A549 (cell line): ENCODE measurements at regions not wholly inside any gene's neighbourhood (a gene's known extent, or its start where the extent isn't known, plus 50 kb on each side); places are given as distances from the start of the nearest gene placed in this dataset.

Experiments
- ATAC-seq, 2 experiments: fragments of 200-7000 bp in 1 of 2; fragments of >200 bp in 1 of 2; cut with Nextera tagmentation in 1 of 2; cut with Tn5 transposase in 1 of 2; 3 replicates each; pipeline versions ENCODE4 v1.8.0 to v1.9.1; 2018 to 2020; ENCODE audit warnings: mild to moderate bottlenecking in 1 of 2, moderate library complexity in 1 of 2
- CTCF ChIA-PET: fragments of 300-600 bp; sonication (Branson Sonifier 250); formaldehyde crosslinking; extraction: SDS; loops from one replicate; lab custom pipeline; 2021; ENCODE audit warnings: antibody characterized with exemption, inconsistent platforms; lab: Yijun Ruan, JAX
- POLR2A ChIA-PET: fragments of 350-600 bp; formaldehyde crosslinking; extraction: SDS; loops from one replicate; lab custom pipeline; 2021; ENCODE audit warnings: antibody characterized with exemption, inconsistent platforms; lab: Yijun Ruan, JAX
- DNase-seq, 2 experiments: peaks; one replicate each; pipeline versions ENCODE4 v3.0.0 to v3.0.0-alpha.2; 2011 to 2016; ENCODE audit warnings: low read depth in 1 of 2, low spot score in 1 of 2
- FAIRE-seq: peaks from 2 replicates; lab custom pipeline; 2011; peaks lifted over from hg19 to GRCh38; lab: Jason Lieb, UNC
- H3K27ac ChIP-seq, 2 experiments: fragments of >200 bp; sonication (Bioruptor Twin); formaldehyde crosslinking; 3 replicates each; pipeline ENCODE4 v1.5.1; 2016 to 2017
- H3K4me1 ChIP-seq: fragments of >200 bp; sonication (Bioruptor Twin); formaldehyde crosslinking; 3 replicates; pipeline ENCODE4 v1.6.1; 2016
- H3K4me2 ChIP-seq: fragments of >200 bp; sonication (Bioruptor Twin); formaldehyde crosslinking; 3 replicates; pipeline ENCODE4 v1.6.1; 2016
- H3K4me3 ChIP-seq: fragments of >200 bp; sonication (Bioruptor Twin); formaldehyde crosslinking; 3 replicates; pipeline ENCODE4 v1.5.1; 2016
- H3K9me3 ChIP-seq: fragments of >200 bp; sonication (Bioruptor Twin); formaldehyde crosslinking; 3 replicates; pipeline ENCODE4 v1.6.1; 2016
- BHLHE40 ChIP-seq: IDR thresholded peaks from 2 replicates; pipeline ENCODE4 v1.6.1; 2012; ENCODE audit warnings: low read depth, low read length, inconsistent platforms
- CBX2 ChIP-seq: fragments of 200-600 bp; sonication (generic); IDR thresholded peaks from 2 replicates; pipeline ENCODE4 v1.6.1; 2016; ENCODE audit warnings: low read depth, mild to moderate bottlenecking, borderline replicate concordance
- CEBPB ChIP-seq, 2 experiments: fragments of >200 bp in 1 of 2; sonication (Bioruptor Twin) in 1 of 2; formaldehyde crosslinking in 1 of 2; IDR thresholded peaks; 2 replicates each; pipeline ENCODE4 v1.6.1; 2012 to 2016
- CHD4 ChIP-seq: fragments of 200-600 bp; sonication (generic); IDR thresholded peaks from 2 replicates; pipeline ENCODE4 v1.6.1; 2016; ENCODE audit warnings: antibody characterized with exemption, mild to moderate bottlenecking, borderline replicate concordance
- EHMT2 ChIP-seq: fragments of 200-600 bp; sonication (generic); IDR thresholded peaks from 2 replicates; pipeline ENCODE4 v1.6.1; 2016; ENCODE audit warnings: antibody characterized with exemption, low read depth, mild to moderate bottlenecking, moderate library complexity
- EP300 ChIP-seq, 2 experiments: fragments of >200 bp; sonication (Bioruptor Twin); formaldehyde crosslinking; IDR thresholded peaks; 2 replicates in 1 of 2; 3 replicates in 1 of 2; pipeline ENCODE4 v1.6.1; 2016 to 2017
- FOSB ChIP-seq: fragments of 250-450 bp; sonication (Bioruptor Pico); IDR thresholded peaks from 2 replicates; pipeline ENCODE4 v1.5.0; 2020; ENCODE audit warnings: mild to moderate bottlenecking, moderate library complexity
- FOSL2 ChIP-seq, 2 experiments: fragments of 450-650 bp in 1 of 2; fragments of >200 bp in 1 of 2; sonication (Bioruptor Twin) in 1 of 2; formaldehyde crosslinking; IDR thresholded peaks; 2 replicates each; pipeline versions ENCODE4 v1.5.0 to v1.6.1; 2016 to 2020; ENCODE audit warnings: mild to moderate bottlenecking in 1 of 2, moderate library complexity in 1 of 2
- FOXS1 ChIP-seq: fragments of 250-450 bp; sonication (Bioruptor Pico); IDR thresholded peaks from 2 replicates; pipeline ENCODE4 v1.5.0; 2020; ENCODE audit warnings: mild to moderate bottlenecking, moderate library complexity
- GATA3 ChIP-seq: IDR thresholded peaks from 2 replicates; pipeline ENCODE4 v1.6.1; 2012; ENCODE audit warnings: borderline replicate concordance
- HOXB13 ChIP-seq: fragments of 250-450 bp; sonication (Bioruptor Pico); IDR thresholded peaks from 2 replicates; pipeline ENCODE4 v1.5.0; 2020; ENCODE audit warnings: low read depth, mild to moderate bottlenecking, moderate library complexity
- KDM1A ChIP-seq: fragments of 200-600 bp; sonication (generic); IDR thresholded peaks from 2 replicates; pipeline ENCODE4 v1.6.1; 2016; ENCODE audit warnings: low read depth, mild to moderate bottlenecking
- KDM5A ChIP-seq: fragments of 200-600 bp; sonication (generic); IDR thresholded peaks from 2 replicates; pipeline ENCODE4 v1.6.1; 2016; ENCODE audit warnings: antibody characterized with exemption, mild to moderate bottlenecking
- MAFK ChIP-seq: fragments of 450-650 bp; IDR thresholded peaks from 2 replicates; pipeline ENCODE4 v1.6.1; 2014; ENCODE audit not compliant: partially characterized antibody
- NFE2L2 ChIP-seq: fragments of 150-350 bp; conservative IDR thresholded peaks from 2 replicates; pipeline ENCODE4 v1.6.1; 2014; ENCODE audit warnings: low read length
- NPAS2 ChIP-seq: fragments of 250-450 bp; sonication (Bioruptor Pico); IDR thresholded peaks from 2 replicates; pipeline ENCODE4 v1.8.0; 2022; ENCODE audit warnings: mild to moderate bottlenecking, moderate library complexity, borderline replicate concordance
- NR3C1 ChIP-seq: fragments of >200 bp; sonication (Bioruptor Twin); formaldehyde crosslinking; IDR thresholded peaks from 3 replicates; pipeline ENCODE4 v1.6.1; 2017
- RARB ChIP-seq: fragments of 250-450 bp; sonication (Bioruptor Pico); IDR thresholded peaks from 2 replicates; pipeline ENCODE4 v1.8.0; 2021; ENCODE audit warnings: mild to moderate bottlenecking, moderate library complexity
- RNF2 ChIP-seq: fragments of 200-600 bp; sonication (generic); IDR thresholded peaks from 2 replicates; pipeline ENCODE4 v1.6.1; 2016; ENCODE audit warnings: low read depth, mild to moderate bottlenecking, antibody characterized with exemption, moderate library complexity, borderline replicate concordance
- SMC3 ChIP-seq: fragments of >200 bp; sonication (Bioruptor Twin); formaldehyde crosslinking; IDR thresholded peaks from 3 replicates; pipeline ENCODE4 v1.6.1; 2018; ENCODE audit warnings: inconsistent platforms
- SREBF2 ChIP-seq: fragments of 450-650 bp; IDR thresholded peaks from 2 replicates; pipeline ENCODE4 v1.6.1; 2014; ENCODE audit warnings: mild to moderate bottlenecking, moderate library complexity
- TFCP2L1 ChIP-seq: fragments of 250-450 bp; sonication (Bioruptor Pico); IDR thresholded peaks from 2 replicates; pipeline ENCODE4 v1.5.0; 2021; ENCODE audit warnings: mild to moderate bottlenecking
- TP53 ChIP-seq: fragments of 250-450 bp; sonication (Bioruptor Pico); IDR thresholded peaks from 2 replicates; pipeline ENCODE4 v1.5.0; 2021; ENCODE audit warnings: mild to moderate bottlenecking, moderate library complexity
- WGBS: methylation state at CpG from one replicate; pipeline ENCODE4 v1.1.6; 2017; ENCODE audit errors: missing lambda C conversion rate; 5-methylcytosine and 5-hydroxymethylcytosine counted together
- TF ChIP-seq, protein P1 (sequence below): fragments of 450-650 bp; IDR thresholded peaks from 2 replicates; pipeline ENCODE4 v1.6.1; 2014; ENCODE audit warnings: antibody characterized with exemption
- TF ChIP-seq, protein P2 (sequence below): IDR thresholded peaks from 2 replicates; pipeline ENCODE4 v1.6.1; 2012; ENCODE audit warnings: low read depth, borderline replicate concordance
- TF ChIP-seq, protein P3 (sequence below): IDR thresholded peaks from 2 replicates; pipeline ENCODE4 v1.6.1; 2012
- TF ChIP-seq, protein P4 (sequence below): fragments of >200 bp; sonication (Bioruptor Twin); formaldehyde crosslinking; IDR thresholded peaks from 3 replicates; pipeline ENCODE4 v1.6.1; 2016
- TF ChIP-seq, protein P5 (sequence below): IDR thresholded peaks from 2 replicates; pipeline ENCODE4 v1.6.1; 2012

DNA sequence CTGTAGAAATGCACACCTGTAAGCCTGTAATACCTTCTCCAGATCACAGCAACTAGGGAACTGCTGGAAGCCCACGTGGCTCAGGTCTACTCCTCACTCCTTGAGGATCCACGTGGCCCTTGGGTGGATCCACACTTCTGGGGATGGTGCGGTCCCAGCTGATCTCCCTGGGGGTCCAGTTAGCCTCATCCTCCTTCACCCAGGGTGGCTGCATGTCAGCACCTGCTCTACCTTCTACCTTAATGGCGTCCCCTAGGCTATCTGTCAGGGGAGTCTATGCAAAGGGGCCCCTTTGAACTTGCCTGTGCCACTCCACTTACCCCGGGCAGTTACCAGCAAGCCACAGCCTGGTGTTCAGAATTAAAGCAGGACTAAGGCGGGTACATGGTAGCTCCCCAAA lies 284.7 kb downstream of the MYCN start:
- Histone ChIP-seq H3K4me1 (no peaks in the 10 kb centered on the region), H3K4me2 (no peak overlapping the region)
- FAIRE-seq, result no peak
- TF ChIP-seq CBX2, result no peak
- TF ChIP-seq, protein P1, sequence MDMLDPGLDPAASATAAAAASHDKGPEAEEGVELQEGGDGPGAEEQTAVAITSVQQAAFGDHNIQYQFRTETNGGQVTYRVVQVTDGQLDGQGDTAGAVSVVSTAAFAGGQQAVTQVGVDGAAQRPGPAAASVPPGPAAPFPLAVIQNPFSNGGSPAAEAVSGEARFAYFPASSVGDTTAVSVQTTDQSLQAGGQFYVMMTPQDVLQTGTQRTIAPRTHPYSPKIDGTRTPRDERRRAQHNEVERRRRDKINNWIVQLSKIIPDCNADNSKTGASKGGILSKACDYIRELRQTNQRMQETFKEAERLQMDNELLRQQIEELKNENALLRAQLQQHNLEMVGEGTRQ, result no peak
- no peak for TF ChIP-seq FOSL2 (IDR thresholded peaks at IDR 0.05)
- no peak for TF ChIP-seq FOSL2 (CRISPR knock-in tag; IDR thresholded peaks at IDR 0.05)
- no peak for TF ChIP-seq SREBF2
- TF ChIP-seq NPAS2 (CRISPR knock-in tag), result no peak
- TF ChIP-seq BHLHE40, result no peak
- TF ChIP-seq HOXB13, result no peak
- TF ChIP-seq, protein P2, sequence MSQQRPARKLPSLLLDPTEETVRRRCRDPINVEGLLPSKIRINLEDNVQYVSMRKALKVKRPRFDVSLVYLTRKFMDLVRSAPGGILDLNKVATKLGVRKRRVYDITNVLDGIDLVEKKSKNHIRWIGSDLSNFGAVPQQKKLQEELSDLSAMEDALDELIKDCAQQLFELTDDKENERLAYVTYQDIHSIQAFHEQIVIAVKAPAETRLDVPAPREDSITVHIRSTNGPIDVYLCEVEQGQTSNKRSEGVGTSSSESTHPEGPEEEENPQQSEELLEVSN, result no peak
- no peak for TF ChIP-seq EP300 (IDR thresholded peaks at IDR 0.05)
- TF ChIP-seq EHMT2, result no peak
- TF ChIP-seq KDM5A, result no peak
- TF ChIP-seq SMC3, result no peak
- TF ChIP-seq, all 56 proteins: peak for 0
- H3K27ac ChIP-seq, result no peak overlapping the region
- no peak overlapping the region for H3K4me3 ChIP-seq
- 25% methylated on average over 4 of the region's 6 CpGs for WGBS
- ATAC-seq, result no peak
- H3K9me3 ChIP-seq, result no peaks in the 10 kb centered on the region; the same call in 2 of the 3 replicates
- DNase-seq, result no peak
- ChIA-PET POLR2A (no interaction called here), CTCF (no interaction called here)

DNA sequence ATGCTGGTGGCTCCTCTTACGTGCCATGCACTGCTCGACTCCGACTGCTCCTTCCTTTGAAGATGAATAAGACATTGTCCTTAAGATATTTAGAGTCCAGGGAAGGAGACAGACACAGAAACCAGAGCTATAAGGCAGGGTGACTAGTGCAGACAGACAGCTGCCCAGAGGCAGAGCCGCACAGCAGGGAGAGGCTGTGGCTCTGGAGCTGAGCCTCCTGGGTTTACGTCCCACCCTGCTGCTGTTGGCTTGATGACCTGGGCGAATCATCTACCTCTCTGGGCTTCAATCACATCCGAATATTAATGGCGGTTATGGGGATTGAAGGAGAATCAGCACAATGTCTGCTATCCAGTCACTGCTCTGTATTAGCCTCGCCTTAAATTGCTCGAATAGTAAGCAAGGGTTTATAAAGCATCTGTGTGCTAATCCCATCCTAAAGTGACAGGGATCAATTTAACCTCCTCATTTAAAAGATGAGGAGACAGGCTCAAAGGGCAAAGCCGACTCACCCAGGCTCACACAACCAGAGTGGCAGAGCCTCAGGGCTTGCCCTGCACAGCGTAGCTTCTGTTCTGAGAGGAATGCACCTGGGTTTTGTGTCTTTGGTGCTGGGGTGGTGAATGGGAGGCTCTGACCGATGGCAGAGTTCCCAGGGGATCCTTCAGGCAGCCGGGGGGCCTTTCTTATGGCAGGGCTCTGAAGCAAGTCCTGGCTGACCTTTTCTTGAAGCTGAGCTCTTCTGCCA lies 284.1 kb downstream of the MYCN start:
- no peaks in the 10 kb centered on the region for H3K4me1 ChIP-seq
- FAIRE-seq (no peak), ATAC-seq (peak in 1 of 2 experiments; percentile 27; a peak in 3 of 6 replicates), DNase-seq (no peak)
- POLR2A ChIA-PET, result no interaction called here
- no peak overlapping the region for H3K4me2 ChIP-seq
- H3K27ac ChIP-seq, result no peak overlapping the region
- TF ChIP-seq MAFK (no peak), KDM1A (no peak), CHD4 (no peak), TFCP2L1 (CRISPR knock-in tag) (no peak), TP53 (CRISPR knock-in tag) (no peak), NFE2L2 (no peak), FOSB (CRISPR knock-in tag) (no peak), GATA3 (no peak), BHLHE40 (no peak), RARB (CRISPR knock-in tag) (no peak), FOXS1 (no peak), KDM5A (no peak), RNF2 (no peak), CEBPB (IDR thresholded peaks at IDR 0.05) (no peak), NR3C1 (no peak)
- TF ChIP-seq, protein P3, sequence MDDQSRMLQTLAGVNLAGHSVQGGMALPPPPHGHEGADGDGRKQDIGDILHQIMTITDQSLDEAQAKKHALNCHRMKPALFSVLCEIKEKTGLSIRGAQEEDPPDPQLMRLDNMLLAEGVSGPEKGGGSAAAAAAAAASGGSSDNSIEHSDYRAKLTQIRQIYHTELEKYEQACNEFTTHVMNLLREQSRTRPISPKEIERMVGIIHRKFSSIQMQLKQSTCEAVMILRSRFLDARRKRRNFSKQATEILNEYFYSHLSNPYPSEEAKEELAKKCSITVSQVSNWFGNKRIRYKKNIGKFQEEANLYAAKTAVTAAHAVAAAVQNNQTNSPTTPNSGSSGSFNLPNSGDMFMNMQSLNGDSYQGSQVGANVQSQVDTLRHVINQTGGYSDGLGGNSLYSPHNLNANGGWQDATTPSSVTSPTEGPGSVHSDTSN, result no peak
- TF ChIP-seq, protein P4, sequence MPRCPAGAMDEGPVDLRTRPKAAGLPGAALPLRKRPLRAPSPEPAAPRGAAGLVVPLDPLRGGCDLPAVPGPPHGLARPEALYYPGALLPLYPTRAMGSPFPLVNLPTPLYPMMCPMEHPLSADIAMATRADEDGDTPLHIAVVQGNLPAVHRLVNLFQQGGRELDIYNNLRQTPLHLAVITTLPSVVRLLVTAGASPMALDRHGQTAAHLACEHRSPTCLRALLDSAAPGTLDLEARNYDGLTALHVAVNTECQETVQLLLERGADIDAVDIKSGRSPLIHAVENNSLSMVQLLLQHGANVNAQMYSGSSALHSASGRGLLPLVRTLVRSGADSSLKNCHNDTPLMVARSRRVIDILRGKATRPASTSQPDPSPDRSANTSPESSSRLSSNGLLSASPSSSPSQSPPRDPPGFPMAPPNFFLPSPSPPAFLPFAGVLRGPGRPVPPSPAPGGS, result no peak
- TF ChIP-seq, protein P2, result no peak
- TF ChIP-seq, protein P5, sequence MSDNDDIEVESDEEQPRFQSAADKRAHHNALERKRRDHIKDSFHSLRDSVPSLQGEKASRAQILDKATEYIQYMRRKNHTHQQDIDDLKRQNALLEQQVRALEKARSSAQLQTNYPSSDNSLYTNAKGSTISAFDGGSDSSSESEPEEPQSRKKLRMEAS, result no peak
- H3K9me3 ChIP-seq, result no peaks in the 10 kb centered on the region; the same call in 2 of the 3 replicates
- WGBS, result 23% methylated on average over 14 of the region's 14 CpGs
- no peak overlapping the region for H3K4me3 ChIP-seq
- CTCF ChIA-PET, result no interaction called here
